Transverse colon (tissue), 4 donors: ENCODE measurements at regions not wholly inside any gene's neighbourhood (a gene's known extent, or its start where the extent isn't known, plus 50 kb on each side); places are given as distances from the start of the nearest gene placed in this dataset.

ENCODE experiments used
- EP300 ChIP-seq: sonication (generic); formaldehyde crosslinking; IDR thresholded peaks from one replicate; pipeline ENCODE4 v1.6.1; 2017; ENCODE audit warnings: antibody characterized with exemption, low read depth
- POLR2A ChIP-seq: fragments of 450-650 bp; IDR thresholded peaks from one replicate; pipeline ENCODE4 v1.6.1; 2016; ENCODE audit warnings: antibody characterized with exemption, mild to moderate bottlenecking, moderate library complexity
- POLR2AphosphoS5 ChIP-seq, 3 donors: sonication (generic); formaldehyde crosslinking; IDR thresholded peaks; one replicate each; pipeline ENCODE4 v1.6.1; 2016; ENCODE audit warnings: antibody characterized with exemption in 3 of 3
- TF ChIP-seq, protein P1 (sequence below), 5 experiments: fragments of 200-600 bp in 3 of 5; fragments of 450-650 bp in 2 of 5; sonication (generic) in 3 of 5; IDR thresholded peaks; 1 replicate in 2 of 5; 2 replicates in 3 of 5; pipeline ENCODE4 v1.5.1; 2016 to 2017; ENCODE audit warnings: antibody characterized with exemption in 5 of 5, inconsistent platforms in 3 of 5, mild to moderate bottlenecking in 2 of 5, moderate library complexity in 1 of 5

DNA sequence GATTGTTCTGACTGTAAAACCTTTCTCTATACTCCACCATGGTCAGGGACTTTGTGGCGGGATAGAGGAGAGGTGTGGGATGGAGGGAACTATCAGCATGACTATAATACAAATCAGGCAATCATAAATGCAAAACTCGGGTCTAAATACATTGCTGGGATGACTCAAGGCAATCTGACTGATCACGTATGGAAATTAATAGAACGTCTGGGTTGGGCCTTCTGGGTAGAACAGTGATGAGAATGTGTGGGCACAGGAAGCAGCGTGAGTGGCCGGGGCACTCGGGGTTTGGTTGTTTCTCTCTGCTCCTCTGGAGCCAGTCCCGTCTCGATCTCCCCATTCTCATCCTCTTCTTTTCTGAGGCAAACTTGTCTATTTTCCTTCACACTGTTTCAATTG lies 485.8 kb downstream of the VRK1 start:
- TF ChIP-seq, protein P1, sequence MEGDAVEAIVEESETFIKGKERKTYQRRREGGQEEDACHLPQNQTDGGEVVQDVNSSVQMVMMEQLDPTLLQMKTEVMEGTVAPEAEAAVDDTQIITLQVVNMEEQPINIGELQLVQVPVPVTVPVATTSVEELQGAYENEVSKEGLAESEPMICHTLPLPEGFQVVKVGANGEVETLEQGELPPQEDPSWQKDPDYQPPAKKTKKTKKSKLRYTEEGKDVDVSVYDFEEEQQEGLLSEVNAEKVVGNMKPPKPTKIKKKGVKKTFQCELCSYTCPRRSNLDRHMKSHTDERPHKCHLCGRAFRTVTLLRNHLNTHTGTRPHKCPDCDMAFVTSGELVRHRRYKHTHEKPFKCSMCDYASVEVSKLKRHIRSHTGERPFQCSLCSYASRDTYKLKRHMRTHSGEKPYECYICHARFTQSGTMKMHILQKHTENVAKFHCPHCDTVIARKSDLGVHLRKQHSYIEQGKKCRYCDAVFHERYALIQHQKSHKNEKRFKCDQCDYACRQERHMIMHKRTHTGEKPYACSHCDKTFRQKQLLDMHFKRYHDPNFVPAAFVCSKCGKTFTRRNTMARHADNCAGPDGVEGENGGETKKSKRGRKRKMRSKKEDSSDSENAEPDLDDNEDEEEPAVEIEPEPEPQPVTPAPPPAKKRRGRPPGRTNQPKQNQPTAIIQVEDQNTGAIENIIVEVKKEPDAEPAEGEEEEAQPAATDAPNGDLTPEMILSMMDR (IDR thresholded peaks at IDR 0.05), result no peak
- TF ChIP-seq POLR2A (no peak), EP300 (no peak), POLR2AphosphoS5 (IDR thresholded peaks at IDR 0.05) (no peak)
